SH-SY5Y (cell line): ENCODE measurements at regions not wholly inside any gene's neighbourhood (a gene's known extent, or its start where the extent isn't known, plus 50 kb on each side); places are given as distances from the start of the nearest gene placed in this dataset.

Experiments used
- GATA2 ChIP-seq: IDR thresholded peaks from 2 replicates; pipeline ENCODE4 v1.6.1; 2011; ENCODE audit warnings: mild to moderate bottlenecking, low read depth, low read length
- GATA3 ChIP-seq: IDR thresholded peaks from 2 replicates; pipeline ENCODE4 v1.6.1; 2011; ENCODE audit warnings: low read depth, mild to moderate bottlenecking, low read length, moderate library complexity

DNA sequence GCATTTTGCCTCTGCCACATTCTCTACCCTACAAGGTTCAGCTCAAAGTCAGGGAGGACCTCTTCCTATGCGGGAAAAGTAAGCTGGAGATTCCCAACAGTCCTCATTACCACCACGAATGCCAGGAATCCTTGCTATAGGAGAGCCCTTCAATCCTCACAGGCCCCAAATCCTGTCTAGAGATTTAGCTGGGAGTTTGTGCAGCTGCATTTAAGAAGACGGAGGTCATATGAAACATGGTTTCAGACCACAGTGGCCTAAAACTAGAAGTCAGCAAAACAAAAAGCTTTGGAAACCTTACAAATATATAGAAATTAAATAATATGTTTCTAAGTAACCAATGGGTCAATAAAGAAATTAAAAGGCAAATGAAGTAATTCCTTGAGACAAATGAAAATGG lies 415.3 kb upstream of the SETBP1 start:
- TF ChIP-seq GATA2 = no peak
- TF ChIP-seq GATA3 = no peak
